ENCODE measurements at regions not wholly inside any gene's neighbourhood (a gene's known extent, or its start where the extent isn't known, plus 50 kb on each side); places are given as distances from the start of the nearest gene placed in this dataset.

DNA sequence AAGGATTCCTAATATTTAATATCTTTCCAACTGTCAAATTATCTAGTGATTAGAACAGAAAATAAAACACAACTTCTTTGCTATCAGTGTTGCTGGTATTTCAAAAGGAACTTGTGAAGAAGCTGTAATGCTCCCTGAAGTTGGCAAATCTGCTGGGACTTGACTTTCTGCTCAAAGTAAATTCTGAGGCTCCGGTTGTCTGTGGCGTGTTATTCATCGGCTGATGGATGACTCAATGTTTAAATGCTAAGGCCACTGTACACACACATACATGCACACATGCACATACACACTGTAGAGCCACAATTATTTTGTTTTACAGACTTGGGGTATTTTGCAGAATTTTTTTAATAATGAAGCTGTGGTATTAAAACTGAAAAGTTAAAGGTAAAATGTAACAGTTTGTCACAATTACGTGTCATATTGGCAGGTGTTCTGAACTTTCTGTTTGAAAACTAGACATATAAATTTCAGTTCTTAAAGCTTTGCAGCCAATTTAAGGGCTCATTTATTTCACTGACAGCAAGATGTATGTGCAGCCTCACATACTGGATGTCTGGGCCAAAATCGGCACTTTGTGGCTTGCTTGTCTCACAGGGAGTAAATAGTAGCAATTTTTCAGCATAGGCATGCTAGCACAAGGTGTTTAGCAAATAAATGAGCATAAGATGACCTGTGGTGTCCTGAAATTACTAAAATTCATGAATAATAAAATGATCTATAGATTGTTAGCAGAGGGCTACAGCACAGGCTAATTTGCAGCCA is 1691.7 kb upstream of the PCDH20 start:
- no peak for DNase-seq

- no peak for DNase-seq
These were observed 1679.1 kb upstream of the PCDH20 start for GRCh38 chr13:63094717-63095116.

- DNase-seq = no peak
These were observed 1678.3 kb upstream of the PCDH20 start for GRCh38 chr13:63093907-63094469.

DNA sequence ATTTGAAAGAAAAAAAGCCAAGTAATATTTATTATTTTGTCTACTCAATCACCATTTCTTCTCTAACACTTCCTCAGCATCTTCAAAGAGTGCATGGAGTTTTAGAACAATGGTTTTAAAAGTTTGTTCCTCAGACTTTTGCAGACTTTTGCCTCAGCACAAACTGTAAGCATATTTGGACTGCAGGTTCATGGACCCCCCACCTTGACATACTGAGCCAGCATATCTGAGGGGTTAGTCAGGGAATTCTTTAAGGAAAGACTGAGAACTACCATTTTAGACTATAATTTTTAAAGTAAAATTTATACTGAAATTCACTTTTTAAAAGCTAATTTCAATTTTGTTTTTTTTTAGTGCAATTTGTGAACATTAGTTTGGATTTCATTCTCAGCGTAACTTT is 1676.8 kb upstream of the PCDH20 start:
- DNase-seq = no peak

DNA sequence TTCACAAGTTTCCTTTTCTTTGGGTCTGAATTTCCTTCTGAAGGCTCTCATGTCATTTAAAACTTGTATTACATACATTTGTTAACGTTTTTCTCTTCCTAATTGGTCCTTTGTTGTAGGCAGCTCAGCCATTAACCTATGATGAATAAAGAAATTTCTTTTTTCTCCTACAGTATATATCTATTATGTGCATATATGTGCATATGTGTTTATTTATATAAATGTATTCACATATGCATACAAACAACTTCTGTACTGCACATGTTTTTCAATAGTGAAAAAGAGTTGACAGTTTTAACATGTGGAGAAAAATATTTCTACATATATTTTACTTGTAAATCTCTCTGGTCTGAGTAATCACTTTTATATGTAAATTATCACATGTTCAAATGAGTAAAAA is 1674.9 kb upstream of the PCDH20 start:
- no peak for DNase-seq

DNA sequence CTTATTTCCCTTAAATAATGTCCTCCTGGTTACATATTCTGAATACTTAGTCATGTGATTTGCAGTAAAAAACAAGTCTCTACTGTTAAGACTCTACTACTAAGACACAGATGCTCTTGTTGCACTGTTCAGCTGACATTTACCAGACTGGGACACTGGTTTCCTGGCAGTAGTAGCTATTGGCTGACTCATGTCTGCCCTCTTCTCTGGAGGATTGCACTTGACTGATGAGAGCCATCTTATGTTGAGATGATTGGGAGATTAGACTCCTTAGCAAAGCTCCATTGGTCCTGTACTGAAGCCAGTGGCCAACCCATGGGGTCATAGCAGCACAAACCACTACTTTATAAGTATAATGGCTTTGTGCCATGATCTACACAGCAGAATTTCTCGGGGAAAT is 1672.6 kb upstream of the PCDH20 start:
- no peak for DNase-seq

- no peak for DNase-seq
These were observed 1670.6 kb upstream of the PCDH20 start for GRCh38 chr13:63086286-63086685.

GRCh38 chr13:63085851-63086250 is 1670.2 kb upstream of the PCDH20 start:
- no peak for DNase-seq

DNA sequence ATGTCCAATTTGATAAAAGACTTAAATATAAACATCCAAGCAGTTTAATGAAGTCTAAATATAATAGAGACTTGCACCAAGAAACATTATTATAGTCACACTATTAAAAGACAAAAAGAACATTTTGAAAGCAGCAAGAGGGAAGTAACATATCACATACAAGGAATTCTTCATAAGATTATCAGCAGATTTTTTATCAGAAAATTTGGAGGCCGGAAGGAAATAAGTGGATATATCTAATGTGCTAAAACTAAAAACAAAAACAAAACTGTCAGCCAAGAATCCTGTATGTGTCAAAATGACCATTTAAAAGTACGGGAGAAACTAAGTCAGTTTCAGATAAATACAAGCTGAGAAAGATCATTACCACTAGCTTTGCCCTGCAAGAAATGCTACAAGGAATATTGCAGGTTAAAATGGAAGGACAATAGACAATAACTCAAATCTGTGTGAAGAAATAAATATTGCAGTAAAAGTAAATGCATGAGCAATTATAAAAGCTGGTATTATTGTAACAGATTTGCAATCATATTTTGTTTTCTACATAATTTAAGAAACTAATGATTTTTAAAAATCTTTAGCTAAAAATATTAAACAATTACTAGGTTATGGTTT is 1665.9 kb upstream of the PCDH20 start:
- DNase-seq = no peak

DNA sequence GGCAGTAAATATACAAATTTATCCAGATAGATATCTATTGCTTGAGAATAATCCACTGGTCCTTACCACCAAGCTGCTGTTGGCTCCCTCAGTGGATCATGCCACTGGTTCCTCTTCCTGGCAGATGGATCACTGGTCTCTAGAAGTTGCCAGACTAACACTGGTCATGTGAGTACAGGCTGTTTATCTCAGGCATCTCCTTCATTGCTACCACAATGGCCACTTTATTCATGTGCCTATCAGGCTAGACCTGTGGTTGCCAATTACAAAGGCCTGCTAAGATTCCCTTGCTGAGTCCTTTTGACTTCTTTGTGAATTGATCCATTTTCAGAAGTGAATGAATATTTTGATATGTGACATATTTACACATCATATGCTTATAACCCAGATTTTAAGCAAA is 1659.5 kb upstream of the PCDH20 start:
- no peak for DNase-seq

DNA sequence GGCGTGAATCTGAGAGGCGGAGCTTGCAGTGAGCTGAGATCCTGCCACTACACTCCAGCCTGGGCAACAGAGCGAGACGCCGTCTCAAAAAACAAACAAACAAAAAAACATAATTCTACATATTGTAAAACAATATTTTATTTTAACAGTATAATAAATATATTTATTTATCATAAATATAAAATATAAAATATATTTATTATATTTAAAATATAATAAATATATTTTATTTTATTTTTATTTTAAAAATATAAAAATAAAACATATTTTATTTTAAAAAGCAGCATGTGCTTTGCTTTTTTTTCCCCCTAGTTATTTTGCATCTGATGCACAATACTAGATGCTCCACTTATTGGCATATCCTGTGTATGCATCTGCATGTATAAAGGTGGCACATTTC is 1634.6 kb upstream of the PCDH20 start:
- no peak for DNase-seq

DNA sequence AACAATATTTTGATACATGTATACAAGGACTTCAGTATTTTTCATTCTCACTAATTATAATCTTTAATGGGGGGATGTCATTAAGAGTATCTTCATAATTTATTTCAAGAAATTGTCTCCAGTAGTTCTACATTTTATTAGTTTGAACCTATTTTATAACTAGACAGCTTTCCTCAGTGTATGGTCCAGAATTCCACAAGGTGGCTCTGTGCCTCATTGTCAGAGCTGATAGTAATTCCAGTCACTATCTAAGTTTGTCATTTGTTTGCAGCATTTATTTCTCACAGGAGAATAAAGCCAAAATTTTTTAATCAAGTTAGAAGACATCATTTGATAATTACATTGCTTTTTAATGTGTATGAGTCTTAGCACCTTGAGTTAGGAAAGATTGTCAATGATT is 1633.0 kb upstream of the PCDH20 start:
- DNase-seq = no peak

DNA sequence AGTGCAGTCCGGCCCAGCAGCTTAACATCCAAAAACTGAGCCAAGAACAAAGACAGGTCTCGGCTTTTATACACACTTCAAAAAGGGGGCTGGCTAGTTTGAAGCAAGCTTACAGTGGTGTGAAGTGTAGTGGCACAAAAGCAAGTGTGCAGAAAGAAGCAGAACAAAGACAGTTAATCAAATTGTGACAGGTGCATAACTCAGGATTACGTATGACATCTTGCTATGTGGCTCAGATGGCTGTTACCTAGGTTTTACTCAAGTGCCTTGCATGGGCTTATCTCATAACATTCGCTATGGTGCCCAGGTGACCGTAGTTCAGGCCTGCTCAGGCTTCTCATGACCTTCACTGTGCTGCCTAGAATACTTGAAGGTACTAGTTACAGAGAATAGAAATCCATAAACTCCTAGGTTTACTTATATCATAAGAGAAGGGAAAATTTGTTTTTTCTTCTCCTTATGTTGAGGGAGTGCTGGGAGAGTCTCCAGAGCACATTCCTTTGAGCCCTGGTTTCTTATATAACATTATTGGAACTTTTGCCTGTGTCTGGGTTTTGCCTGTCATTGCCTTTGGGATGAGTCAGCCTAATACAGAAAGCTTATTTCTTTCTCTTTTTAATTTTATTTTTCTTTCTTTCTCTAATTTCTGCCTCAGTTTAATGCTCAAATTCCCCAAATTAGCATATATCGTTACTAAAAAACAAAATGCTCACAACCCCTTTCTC is 1629.1 kb upstream of the PCDH20 start:
- DNase-seq = no peak

DNA sequence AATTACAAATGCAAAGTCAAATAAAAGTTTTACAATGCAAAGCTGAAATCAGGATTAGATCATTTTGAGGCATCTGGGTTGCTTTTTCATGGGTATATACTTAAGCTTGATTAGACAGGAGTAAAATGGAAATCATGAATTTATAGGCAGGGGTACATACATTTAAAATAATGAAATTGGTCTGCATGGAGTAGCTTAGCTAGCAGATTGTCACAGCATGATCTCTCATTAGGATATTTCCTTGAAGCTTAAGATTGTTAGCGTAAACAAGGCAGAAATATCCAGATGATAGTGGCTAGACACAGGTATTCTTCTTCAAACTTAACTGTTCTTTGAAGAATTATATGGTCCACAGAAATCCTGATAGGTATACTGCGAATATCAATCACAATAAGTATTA is 1627.0 kb upstream of the PCDH20 start:
- DNase-seq = no peak

DNA sequence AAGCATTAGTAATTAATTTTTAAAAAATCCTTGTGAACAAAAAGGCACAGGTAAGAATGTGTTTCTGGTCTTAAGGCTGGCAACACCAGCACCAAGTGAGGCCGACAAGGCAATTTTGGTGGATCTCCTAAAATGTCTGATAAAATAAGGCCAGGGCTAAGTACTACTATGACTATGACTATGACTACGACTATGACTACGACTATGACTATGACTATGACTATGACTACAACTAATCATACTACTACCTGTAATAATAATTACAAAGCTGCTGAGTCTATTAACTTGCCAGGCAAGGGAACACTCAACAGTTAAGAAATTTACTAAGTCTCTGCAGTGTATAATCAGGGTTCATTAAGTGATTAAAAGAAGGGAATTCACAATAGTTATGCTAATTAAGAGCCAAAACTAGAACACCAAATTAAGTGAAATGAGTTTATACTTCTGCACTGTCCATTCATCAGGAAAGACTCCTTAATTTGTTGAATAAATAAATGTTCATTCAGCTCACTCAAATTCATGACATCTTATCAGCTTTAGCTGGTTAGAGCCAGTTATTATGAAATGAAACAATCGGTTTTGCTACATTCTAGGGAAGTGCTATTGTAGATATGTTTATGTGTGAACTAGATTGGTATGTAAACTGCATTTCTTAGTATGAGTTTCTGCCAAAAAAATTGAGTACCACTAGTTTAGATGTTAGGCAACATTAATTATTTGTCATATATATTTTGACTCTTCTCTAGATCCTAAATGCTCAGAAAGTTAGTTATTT is 1626.2 kb upstream of the PCDH20 start:
- no peak for DNase-seq

- DNase-seq = no peak
These were observed 1610.7 kb upstream of the PCDH20 start for GRCh38 chr13:63026285-63026797.

DNA sequence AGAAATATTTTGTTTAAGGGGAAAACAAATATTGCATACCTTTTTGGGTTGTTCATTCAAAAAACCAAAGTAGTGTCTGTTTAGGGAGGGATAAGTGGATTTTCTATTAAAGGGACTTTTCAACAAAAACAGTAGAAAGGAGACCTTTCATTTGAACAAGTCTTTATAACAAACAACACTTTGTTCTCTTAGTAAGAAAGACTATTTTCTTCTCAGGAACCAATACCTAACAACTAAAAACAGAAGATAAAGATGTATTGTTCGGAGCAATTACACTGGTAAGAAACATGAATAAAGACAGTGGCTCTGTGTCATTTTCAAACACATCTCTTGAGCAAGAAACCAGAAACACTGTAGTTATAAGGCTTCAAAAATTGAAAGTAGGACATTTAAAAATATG is 1610.1 kb upstream of the PCDH20 start:
- no peak for DNase-seq

DNA sequence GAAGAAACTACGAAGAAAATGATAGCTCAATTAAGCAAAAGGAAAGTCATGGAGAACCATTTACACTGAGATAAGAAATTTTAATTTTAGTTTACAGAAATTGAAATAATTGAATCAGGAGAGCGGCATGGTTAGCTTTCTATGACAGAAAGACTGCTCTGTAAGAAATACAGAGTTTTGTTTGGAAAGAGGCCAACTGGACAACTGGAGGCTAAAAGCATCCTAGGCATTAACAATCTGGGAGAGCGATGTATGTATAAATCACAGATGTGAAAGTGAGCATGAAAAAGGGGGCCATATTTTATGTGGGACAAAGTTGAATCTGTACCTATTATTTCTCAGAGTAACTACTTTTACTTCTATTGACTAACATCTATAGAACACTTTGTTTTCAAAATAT is 1608.8 kb upstream of the PCDH20 start:
- no peak for DNase-seq

GRCh38 chr13:63011996-63012395 is 1596.3 kb upstream of the PCDH20 start:
- DNase-seq = no peak

- DNase-seq = no peak
These were observed 1594.5 kb upstream of the PCDH20 start for GRCh38 chr13:63010072-63010658.

- DNase-seq = no peak
These were observed 1590.0 kb upstream of the PCDH20 start for GRCh38 chr13:63005625-63006024.

DNA sequence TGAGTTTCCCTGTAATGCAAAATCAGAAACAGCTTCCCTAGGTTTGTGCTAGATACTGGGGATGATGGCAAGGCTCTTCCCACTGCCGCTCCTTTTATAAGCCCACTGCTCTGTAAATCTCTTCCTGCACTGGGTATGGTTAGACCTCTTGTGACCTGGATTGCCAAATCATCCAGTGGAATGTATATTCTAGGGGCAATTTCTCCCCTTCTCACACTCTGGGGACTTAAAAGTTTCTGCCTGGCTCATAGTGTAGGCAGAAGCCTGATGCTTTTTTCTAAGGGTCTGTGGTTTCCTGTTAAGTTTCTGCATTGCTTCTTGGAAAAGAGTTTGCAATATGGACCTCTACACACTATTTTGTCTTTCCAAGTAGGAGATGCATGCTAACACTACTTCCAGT is 1582.0 kb upstream of the PCDH20 start:
- DNase-seq = no peak
